Adipose tissue (tissue), 3 donors: ENCODE measurements at regions not wholly inside any gene's neighbourhood (a gene's known extent, or its start where the extent isn't known, plus 50 kb on each side); places are given as distances from the start of the nearest gene placed in this dataset.

Source experiments
- H3K27ac ChIP-seq: one replicate; pipeline ENCODE4 v1.5.1; 2013; ENCODE audit warnings: low read depth, low read length
- WGBS, 3 donors: extraction: QIAGEN DNeasy Blood & Tissue Kit; methylation state at CpG; one replicate each; pipeline ENCODE4 v1.1.7; 2013; 5-methylcytosine and 5-hydroxymethylcytosine counted together
- donor health status: healthy with polysubstance abuse.
- donor health status: Bipolar disorder and iron deficiency.
- donor health status: healthy.

DNA sequence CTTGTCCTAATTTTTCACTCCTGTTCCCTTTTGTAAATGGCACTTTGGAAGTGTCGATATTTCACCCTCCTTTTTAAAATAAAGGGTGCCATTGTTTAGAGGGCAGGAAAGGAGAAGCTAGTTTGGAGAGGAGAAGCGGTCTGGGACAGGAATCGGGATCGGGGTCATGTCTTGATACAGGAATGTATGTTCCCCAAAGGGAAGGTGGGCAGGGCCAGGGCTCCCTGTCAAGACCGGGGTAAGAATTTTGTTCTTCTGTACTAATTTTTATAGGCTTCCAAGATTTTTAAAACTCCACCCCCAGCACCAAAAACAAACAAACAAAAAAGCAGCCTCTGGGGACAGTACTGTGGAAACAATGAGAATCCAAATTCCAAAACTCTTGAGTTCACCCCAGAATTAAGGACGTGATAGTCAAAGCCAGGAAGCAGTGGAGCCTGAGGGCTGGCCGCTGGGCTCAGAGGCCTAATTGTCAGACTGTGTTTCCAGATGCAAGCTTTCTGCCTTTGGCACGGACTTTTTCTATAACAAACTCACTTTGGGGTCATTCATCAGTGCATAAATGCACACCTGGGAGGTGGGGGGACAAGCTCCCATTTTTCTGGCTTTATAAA lies 250.4 kb upstream of the SIX2 start:
- 61 to 76% (median 73%) methylated on average over 8 of the region's 8 CpGs for WGBS, 3 donors
- no peak overlapping the region for H3K27ac ChIP-seq

GRCh38 chr2:45259138-45259537 lies 249.9 kb upstream of the SIX2 start:
- H3K27ac ChIP-seq = no peak overlapping the region
- 40 to 67% (median 57%) methylated on average over 8 of the region's 8 CpGs for WGBS, 3 donors

DNA sequence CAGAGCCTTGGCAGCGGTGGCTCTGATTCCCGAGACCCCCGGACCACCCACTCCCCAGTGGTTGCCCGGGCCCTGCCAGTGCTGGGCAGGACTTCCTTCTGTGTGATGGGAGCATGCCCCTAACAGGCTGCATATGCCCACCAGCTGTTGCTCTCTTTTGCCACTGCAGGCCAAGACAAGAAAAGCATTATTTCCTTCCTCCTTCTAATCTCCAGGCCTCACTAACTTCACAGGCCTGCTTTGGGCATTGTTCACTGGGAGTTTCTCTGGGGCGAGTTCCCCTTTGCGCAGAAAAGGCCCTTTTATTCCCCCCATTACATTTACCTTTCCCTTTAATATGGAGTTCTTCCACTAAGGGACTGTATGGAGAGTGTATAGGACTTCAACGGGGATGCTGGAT lies 249.1 kb upstream of the SIX2 start:
- no peak overlapping the region for H3K27ac ChIP-seq
- WGBS, 3 donors = 32 to 84% (median 56%) methylated on average over 7 of the region's 7 CpGs

DNA sequence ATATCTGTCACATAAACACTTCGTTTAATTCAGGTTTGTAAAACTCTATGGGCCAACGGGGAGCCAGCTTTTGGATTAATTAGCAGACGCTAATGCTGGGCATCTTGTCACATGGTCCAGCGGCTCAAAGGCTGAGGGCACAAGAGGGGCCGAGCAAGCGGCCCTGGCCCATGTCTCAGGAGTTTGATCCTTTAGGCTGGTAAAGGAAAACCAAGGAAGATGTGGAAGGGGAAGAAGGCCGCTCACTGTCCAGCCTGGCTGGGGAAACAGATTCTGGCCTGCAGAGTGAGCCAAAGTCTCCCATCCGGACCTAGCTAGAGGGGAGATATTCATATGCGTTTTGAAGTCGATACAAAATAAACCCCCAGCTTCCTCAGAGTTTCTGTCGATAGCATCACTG lies 248.6 kb upstream of the SIX2 start:
- 73 to 90% (median 75%) methylated on average over 11 of the region's 11 CpGs for WGBS, 3 donors
- no peak overlapping the region for H3K27ac ChIP-seq

DNA sequence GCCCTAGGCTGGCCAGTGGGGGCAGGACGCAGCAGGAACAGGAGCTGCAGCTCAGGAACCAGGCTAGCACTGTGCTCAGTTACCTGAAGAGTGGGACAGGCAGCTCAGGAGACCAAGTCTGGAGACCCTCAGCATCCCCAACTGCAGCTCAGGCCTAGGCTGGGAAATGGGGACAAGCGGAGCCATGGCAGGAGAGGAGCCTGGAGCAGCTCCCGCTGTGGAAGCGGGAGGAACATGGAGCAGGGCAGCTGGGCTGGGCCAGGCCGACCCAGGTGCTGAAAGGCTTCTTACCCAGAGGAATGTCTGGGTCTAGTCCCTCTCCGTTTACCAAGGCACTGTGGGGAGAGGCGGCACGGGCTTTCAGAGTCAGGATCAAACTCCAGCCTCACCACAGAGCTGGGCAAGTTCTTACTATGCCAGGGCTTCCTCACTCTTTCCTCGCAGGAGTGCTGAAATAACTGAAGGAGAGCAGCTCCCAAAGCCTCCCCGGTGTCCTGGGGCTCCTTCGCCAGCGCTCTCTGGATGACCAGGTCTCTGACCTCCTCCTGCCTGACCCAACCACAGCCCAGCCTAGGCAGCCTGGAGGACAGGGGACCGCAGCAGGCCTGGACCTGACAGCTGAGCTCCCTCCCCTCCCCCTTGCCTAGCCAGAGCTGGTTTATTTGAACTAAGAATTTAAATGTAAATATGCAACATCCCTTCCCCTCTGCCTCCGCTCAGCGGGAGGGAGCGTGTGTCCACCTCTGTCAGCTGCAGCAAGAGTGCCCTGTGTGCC lies 247.8 kb upstream of the SIX2 start:
- H3K27ac ChIP-seq = no peak overlapping the region
- WGBS, 3 donors = 85 to 89% (median 86%) methylated on average over 15 to 16 of the region's 16 CpGs

GRCh38 chr2:45256173-45256866 lies 247.1 kb upstream of the SIX2 start:
- H3K27ac ChIP-seq = no peak overlapping the region
- whole genome bisulfite sequencing, 3 donors = 77 to 93% (median 81%) methylated on average over 7 of the region's 7 CpGs

- WGBS, 3 donors = 55 to 89% (median 73%) methylated on average over 3 of the region's 3 CpGs
- no peak overlapping the region for H3K27ac ChIP-seq
Measured at GRCh38 chr2:45255563-45255962, 246.3 kb upstream of the SIX2 start.

DNA sequence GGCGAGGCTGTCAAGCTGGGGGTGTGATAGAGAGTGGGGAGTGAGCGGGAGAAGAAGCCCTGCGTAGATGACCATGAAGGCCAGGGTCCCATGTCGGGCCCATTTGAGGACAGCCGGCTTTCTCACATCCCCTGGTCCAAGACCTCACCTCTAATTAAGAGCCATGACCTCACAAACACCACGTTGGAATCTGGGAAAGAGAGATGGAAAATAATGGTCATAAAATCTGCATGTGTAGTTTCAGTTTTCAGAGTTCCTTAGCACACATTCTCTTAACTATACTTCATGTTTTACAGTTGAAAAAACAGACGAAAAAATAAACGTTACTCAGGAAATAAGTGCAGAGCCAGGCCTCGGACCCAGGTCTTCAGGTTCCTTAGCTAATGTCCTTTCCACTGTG lies 244.8 kb upstream of the SIX2 start:
- 82 to 88% (median 83%) methylated on average over 9 of the region's 9 CpGs for WGBS, 3 donors
- H3K27ac ChIP-seq = no peak overlapping the region

- H3K27ac ChIP-seq = no peak overlapping the region
- WGBS, 3 donors = 84 to 89% (median 86%) methylated on average over 3 of the region's 3 CpGs
Measured at GRCh38 chr2:45253151-45253550, 243.9 kb upstream of the SIX2 start.

GRCh38 chr2:45250176-45250575 lies 240.9 kb upstream of the SIX2 start:
- no peak overlapping the region for H3K27ac ChIP-seq

GRCh38 chr2:45248214-45248613 lies 239.0 kb upstream of the SIX2 start:
- no peak overlapping the region for H3K27ac ChIP-seq
- WGBS, 3 donors = 69 to 74% (median 70%) methylated on average over 4 of the region's 4 CpGs

DNA sequence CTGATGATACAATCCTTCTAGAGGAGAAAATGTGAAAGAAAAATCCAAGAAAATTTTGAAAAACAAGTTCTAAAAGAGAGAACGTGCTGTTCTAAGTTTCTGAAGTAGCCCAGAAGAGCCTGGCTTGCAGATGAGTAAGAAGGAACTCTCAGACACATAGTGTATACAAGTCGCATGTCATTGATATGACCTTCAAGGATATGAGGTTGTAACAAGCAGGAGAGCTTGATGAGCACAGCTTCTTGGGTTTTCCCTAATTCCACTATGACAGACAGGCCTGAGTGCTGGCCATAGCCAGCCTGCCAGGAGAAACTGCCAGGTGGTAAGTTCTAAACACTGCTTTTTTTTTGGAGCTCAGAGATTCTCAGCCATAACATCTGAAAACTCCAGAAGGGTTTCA lies 235.7 kb upstream of the SIX2 start:
- H3K27ac ChIP-seq = no peak overlapping the region
- WGBS, 3 donors = 72 to 85% (median 81%) methylated on average over 2 of the region's 2 CpGs

DNA sequence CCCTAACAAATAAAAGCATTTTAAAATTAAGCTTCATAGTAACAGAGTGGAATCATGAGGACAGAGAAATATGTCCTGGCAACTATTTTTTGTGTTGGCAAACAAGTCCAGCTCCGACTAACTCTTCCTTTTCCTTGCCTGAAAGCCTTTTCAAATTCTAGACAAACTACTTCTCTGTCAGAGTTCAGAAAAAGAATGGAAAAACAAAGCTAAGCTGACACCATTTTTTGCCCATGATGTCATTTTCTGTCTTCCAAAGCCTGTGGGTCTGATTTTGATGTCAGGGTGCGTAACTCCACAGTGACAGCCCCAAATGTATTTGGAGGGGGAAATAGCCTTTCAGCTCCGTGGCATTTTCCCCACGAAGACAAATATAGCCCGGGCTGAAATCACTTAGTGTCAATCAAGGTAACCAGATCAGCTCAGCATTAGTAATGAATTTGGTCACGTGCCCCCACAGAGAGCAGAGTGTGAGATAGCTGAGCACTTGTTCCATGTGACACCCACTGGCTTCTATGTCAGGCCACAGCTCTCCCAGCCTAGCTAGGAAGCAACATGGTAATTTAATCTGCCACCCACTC lies 233.0 kb upstream of the SIX2 start:
- WGBS, 3 donors = 24 to 42% (median 40%) methylated on average over 6 of the region's 6 CpGs
- no peak overlapping the region for H3K27ac ChIP-seq

DNA sequence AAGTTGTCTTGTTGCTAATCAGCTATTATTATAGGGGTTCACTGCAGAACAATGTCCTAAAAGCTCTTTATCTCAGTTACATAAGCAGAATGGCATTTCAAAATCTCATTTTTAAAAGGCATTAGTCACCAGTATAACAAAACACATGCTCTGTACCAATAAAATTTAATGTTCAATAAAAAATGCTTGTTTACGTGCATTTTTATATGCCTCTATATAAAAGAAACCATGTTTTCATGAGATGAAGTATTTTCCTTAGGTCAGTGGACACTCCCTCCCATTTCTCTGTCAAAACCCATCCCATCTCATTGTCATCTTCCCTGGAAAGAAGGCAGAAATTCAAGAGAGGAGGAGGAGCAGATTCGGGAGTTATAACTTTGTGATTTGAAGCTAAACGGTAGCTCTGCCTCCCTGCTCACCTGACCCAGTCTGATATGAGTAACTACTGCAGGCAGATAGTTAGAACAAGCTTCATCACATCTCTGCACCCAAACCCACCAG lies 231.9 kb upstream of the SIX2 start:
- H3K27ac ChIP-seq = no peak overlapping the region
- WGBS, 3 donors = 58 to 69% (median 69%) methylated on average over 3 of the region's 3 CpGs

GRCh38 chr2:45237850-45238542 lies 228.7 kb upstream of the SIX2 start:
- 52 to 76% (median 63%) methylated on average over 6 of the region's 6 CpGs for WGBS, 3 donors
- H3K27ac ChIP-seq = no peak overlapping the region

DNA sequence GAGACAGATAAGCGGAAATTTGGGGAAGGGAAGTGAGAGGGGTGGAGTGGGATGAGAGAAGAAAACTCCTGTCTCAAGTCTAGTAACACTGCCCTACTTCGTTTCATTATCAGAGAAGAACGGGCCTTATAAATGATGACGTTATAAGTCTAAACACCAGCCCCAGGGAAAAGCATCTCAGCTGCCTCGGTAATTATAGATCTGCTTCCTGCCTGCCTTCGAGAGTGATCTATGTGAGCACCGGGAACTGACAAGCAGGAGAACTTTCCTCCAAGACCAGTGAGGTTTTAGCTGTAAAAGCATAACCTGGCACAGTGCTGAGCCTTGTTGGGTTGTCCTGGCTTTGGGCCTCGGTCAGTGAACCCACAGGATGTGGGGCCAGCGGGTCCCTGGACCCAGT lies 227.9 kb upstream of the SIX2 start:
- WGBS, 3 donors = 39 to 68% (median 46%) methylated on average over 9 of the region's 9 CpGs
- no peak overlapping the region for H3K27ac ChIP-seq

DNA sequence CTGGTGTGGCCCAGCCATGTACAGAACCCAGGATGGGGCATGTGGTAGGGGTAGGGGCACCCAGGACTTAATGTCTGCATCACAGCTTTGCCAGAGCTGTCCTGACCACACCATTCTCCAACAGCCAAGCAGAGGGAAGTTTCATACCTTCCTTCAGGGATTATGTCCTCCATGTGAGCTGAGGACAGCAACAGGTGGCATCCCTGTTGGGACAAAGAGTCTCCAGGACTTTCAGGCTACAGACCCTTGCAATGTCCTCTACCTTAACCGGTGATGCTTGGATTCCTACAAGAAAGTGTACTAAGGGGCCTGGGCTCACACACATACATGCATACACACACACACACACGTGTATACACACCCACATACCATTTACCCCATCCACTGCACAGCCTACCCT lies 227.0 kb upstream of the SIX2 start:
- 78 to 88% (median 85%) methylated on average over 2 of the region's 2 CpGs for WGBS, 3 donors
- H3K27ac ChIP-seq = no peak overlapping the region

DNA sequence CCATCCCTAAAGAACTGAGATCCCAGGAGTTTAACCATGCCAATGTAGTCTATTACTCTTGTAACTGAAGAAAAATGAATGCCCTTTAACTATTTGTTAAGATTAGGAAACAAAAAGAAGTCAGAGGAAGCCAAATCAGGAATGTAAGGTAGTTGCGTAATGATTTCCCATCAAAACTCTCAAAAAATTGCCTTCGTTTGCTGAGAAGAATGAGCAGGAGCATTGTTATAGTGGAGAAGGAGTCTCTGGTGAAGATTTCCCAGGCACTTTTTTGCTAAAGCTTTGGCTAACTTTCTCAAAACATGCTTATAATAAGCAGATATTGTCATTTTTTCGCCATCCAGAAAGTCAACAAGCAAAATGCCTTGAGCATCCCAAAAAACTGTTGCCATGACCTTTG lies 224.0 kb upstream of the SIX2 start:
- whole genome bisulfite sequencing, 3 donors = 68 to 86% (median 74%) methylated on average over 3 of the region's 3 CpGs
- H3K27ac ChIP-seq = no peak overlapping the region

- H3K27ac ChIP-seq = no peak overlapping the region
- WGBS, 3 donors = 70 to 87% (median 83%) methylated on average over 1 of the region's 1 CpG
Measured at GRCh38 chr2:45232818-45233217, 223.6 kb upstream of the SIX2 start.
